ENCODE measurements at regions not wholly inside any gene's neighbourhood (a gene's known extent, or its start where the extent isn't known, plus 50 kb on each side); places are given as distances from the start of the nearest gene placed in this dataset.

- H3K4me3 ChIP-seq: no peak overlapping the region
- H3K27me3 ChIP-seq: no peaks in the 10 kb centered on the region
- H3K36me3 ChIP-seq: peaks cover 0 to 4% of the 10 kb centered on the region in 2 donors
- intact Hi-C loops (cut with DNase I; ENCODE audit: low total_unique reads): no loop called here
- no peak for DNase-seq
- H3K27ac ChIP-seq: no peak overlapping the region
- TF ChIP-seq, protein P1, sequence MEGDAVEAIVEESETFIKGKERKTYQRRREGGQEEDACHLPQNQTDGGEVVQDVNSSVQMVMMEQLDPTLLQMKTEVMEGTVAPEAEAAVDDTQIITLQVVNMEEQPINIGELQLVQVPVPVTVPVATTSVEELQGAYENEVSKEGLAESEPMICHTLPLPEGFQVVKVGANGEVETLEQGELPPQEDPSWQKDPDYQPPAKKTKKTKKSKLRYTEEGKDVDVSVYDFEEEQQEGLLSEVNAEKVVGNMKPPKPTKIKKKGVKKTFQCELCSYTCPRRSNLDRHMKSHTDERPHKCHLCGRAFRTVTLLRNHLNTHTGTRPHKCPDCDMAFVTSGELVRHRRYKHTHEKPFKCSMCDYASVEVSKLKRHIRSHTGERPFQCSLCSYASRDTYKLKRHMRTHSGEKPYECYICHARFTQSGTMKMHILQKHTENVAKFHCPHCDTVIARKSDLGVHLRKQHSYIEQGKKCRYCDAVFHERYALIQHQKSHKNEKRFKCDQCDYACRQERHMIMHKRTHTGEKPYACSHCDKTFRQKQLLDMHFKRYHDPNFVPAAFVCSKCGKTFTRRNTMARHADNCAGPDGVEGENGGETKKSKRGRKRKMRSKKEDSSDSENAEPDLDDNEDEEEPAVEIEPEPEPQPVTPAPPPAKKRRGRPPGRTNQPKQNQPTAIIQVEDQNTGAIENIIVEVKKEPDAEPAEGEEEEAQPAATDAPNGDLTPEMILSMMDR (IDR thresholded peaks at IDR 0.05): no peak
- TF ChIP-seq POLR2A (IDR thresholded peaks at IDR 0.05): no peak
- H3K4me1 ChIP-seq: no peaks in the 10 kb centered on the region
- no peaks in the 10 kb centered on the region for H3K9me3 ChIP-seq
Observed at GRCh38 chr16:64017796-64018195, 1104.1 kb downstream of the CDH11 start.

GRCh38 chr16:64013856-64014255, 1108.0 kb downstream of the CDH11 start:
- intact Hi-C loops (cut with DNase I; ENCODE audit: low total_unique reads): no loop called here
- no peak for DNase-seq
- Histone ChIP-seq H3K36me3 (peaks cover 0 to 2% of the 10 kb centered on the region in 2 donors), H3K27me3 (no peaks in the 10 kb centered on the region), H3K4me1 (no peaks in the 10 kb centered on the region), H3K9me3 (no peaks in the 10 kb centered on the region), H3K4me3 (no peak overlapping the region), H3K27ac (peak overlapping the region; percentile 25 to 34)
- no peak for TF ChIP-seq POLR2A (IDR thresholded peaks at IDR 0.05)
- TF ChIP-seq, protein P1 (IDR thresholded peaks at IDR 0.05): no peak

- Histone ChIP-seq H3K4me3 (no peak overlapping the region), H3K27ac (peak overlapping the region; percentile 62 to 76), H3K36me3 (no peaks in the 10 kb centered on the region), H3K27me3 (no peaks in the 10 kb centered on the region), H3K4me1 (no peaks in the 10 kb centered on the region), H3K9me3 (no peaks in the 10 kb centered on the region)
- no peak for DNase-seq
- intact Hi-C loops (cut with DNase I; ENCODE audit: low total_unique reads): no loop called here
- no peak for TF ChIP-seq POLR2A (IDR thresholded peaks at IDR 0.05)
Observed at GRCh38 chr16:64012166-64012565, 1109.7 kb downstream of the CDH11 start.

DNA sequence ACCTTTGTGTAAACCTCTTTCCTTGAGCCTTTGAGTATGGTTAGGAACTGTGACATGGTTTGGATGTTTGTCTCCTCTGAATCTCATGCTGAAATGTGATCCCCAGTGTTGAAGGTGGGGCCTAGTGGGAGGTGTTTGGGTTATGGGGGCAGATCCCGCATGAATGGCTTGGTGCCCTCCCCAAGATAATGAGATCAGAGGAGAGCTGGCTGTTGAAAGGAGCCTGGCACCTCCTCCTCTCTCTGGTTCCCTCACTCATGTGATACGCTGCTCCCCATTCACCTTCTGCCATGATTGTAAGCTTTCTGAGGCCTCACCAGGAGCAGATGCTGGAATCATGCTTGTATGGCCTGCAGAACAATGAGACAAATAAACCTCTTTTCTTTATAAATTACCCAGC, 1110.2 kb downstream of the CDH11 start:
- peak overlapping the region; percentile 62 to 76 for H3K27ac ChIP-seq
- intact Hi-C loops (cut with DNase I; ENCODE audit: low total_unique reads): no loop called here
- TF ChIP-seq, protein P1 (IDR thresholded peaks at IDR 0.05): no peak
- TF ChIP-seq POLR2A (IDR thresholded peaks at IDR 0.05): no peak
- H3K27me3 ChIP-seq: no peaks in the 10 kb centered on the region
- H3K4me1 ChIP-seq: no peaks in the 10 kb centered on the region
- no peak for DNase-seq
- H3K9me3 ChIP-seq: no peaks in the 10 kb centered on the region
- no peaks in the 10 kb centered on the region for H3K36me3 ChIP-seq
- H3K4me3 ChIP-seq: no peak overlapping the region

GRCh38 chr16:64008131-64008530, 1113.7 kb downstream of the CDH11 start:
- Histone ChIP-seq H3K36me3 (no peaks in the 10 kb centered on the region), H3K4me1 (no peaks in the 10 kb centered on the region), H3K27ac (no peak overlapping the region), H3K27me3 (no peaks in the 10 kb centered on the region), H3K4me3 (no peak overlapping the region), H3K9me3 (no peaks in the 10 kb centered on the region)
- TF ChIP-seq POLR2A (IDR thresholded peaks at IDR 0.05): no peak
- TF ChIP-seq, protein P1 (IDR thresholded peaks at IDR 0.05): no peak
- no peak for DNase-seq
- intact Hi-C loops (cut with DNase I; ENCODE audit: low total_unique reads): no loop called here

GRCh38 chr16:64004116-64004515, 1117.7 kb downstream of the CDH11 start:
- intact Hi-C loops (cut with DNase I; ENCODE audit: low total_unique reads): no loop called here

More at GRCh38 chr16:64004116-64004515, 1117.7 kb downstream of the CDH11 start:
- no peaks in the 10 kb centered on the region for H3K4me1 ChIP-seq
- H3K9me3 ChIP-seq: no peaks in the 10 kb centered on the region
- no peaks in the 10 kb centered on the region for H3K27me3 ChIP-seq
- no peak for DNase-seq
- TF ChIP-seq, protein P1 (IDR thresholded peaks at IDR 0.05): no peak
- TF ChIP-seq POLR2A (IDR thresholded peaks at IDR 0.05): no peak
- H3K36me3 ChIP-seq: no peaks in the 10 kb centered on the region
- H3K4me3 ChIP-seq: no peak overlapping the region
- no peak overlapping the region for H3K27ac ChIP-seq

Data from uterus (tissue), 3 donors.